Gastrocnemius medialis (tissue), 4 donors: ENCODE measurements at regions not wholly inside any gene's neighbourhood (a gene's known extent, or its start where the extent isn't known, plus 50 kb on each side); places are given as distances from the start of the nearest gene placed in this dataset.

Experiments
- ATAC-seq, 2 donors: fragments of 150-250 bp; one replicate each; pipeline ENCODE4 v1.9.1; 2016
- DNase-seq, 2 donors: peaks; one replicate each; pipeline ENCODE4 v3.0.0-alpha.2; 2019
- H3K27ac ChIP-seq, 4 donors: fragments of 200-600 bp; sonication (generic); 1 replicate in 1 of 4; 2 replicates in 3 of 4; pipeline ENCODE4 v1.5.1; 2016 to 2018; ENCODE audit warnings: mild to moderate bottlenecking in 2 of 4, moderate library complexity in 1 of 4
- H3K27me3 ChIP-seq, 3 donors: fragments of 200-600 bp; sonication (generic) in 2 of 3; 1 replicate in 1 of 3; 2 replicates in 2 of 3; pipeline versions ENCODE4 v1.5.1 to v1.6.0; 2016 to 2019; ENCODE audit warnings: mild to moderate bottlenecking in 1 of 3, moderate library complexity in 1 of 3
- H3K36me3 ChIP-seq, 2 donors: fragments of 200-600 bp; sonication (generic) in 1 of 2; one replicate each; pipeline ENCODE4 v1.5.1; 2017 to 2018
- H3K4me1 ChIP-seq, 2 donors: fragments of 200-600 bp; sonication (generic) in 1 of 2; one replicate each; pipeline ENCODE4 v1.5.1; 2016 to 2017; ENCODE audit warnings: mild to moderate bottlenecking in 2 of 2
- H3K4me3 ChIP-seq, 4 donors: fragments of 200-600 bp; sonication (generic) in 3 of 4; 1 replicate in 1 of 4; 2 replicates in 3 of 4; pipeline ENCODE4 v1.5.1; 2016 to 2019; ENCODE audit warnings: mild to moderate bottlenecking in 2 of 4
- H3K9me3 ChIP-seq, 3 donors: fragments of 200-600 bp; sonication (generic) in 2 of 3; 1 replicate in 1 of 3; 2 replicates in 2 of 3; pipeline ENCODE4 v1.5.1; 2016 to 2019
- POLR2A ChIP-seq, 2 donors: fragments of 450-650 bp; IDR thresholded peaks; one replicate each; pipeline ENCODE4 v1.6.1; 2017; ENCODE audit warnings: antibody characterized with exemption in 2 of 2, mild to moderate bottlenecking in 2 of 2, moderate library complexity in 2 of 2
- in situ Hi-C, 4 donors: fragments of 200-750 bp; cut with MboI; loops; one replicate each; pipeline versions ENCODE4 v1.15.0 to v1.8.0; 2017; ENCODE audit warnings: low sequenced_read_pairs in 4 of 4
- intact Hi-C: fragments of 100-400 bp; cut with DNase I; formaldehyde crosslinking; loops from one replicate; pipeline ENCODE4 v1.15.1; 2023; ENCODE audit warnings: low total_unique reads
- TF ChIP-seq, protein P1 (sequence below), 5 experiments: fragments of 450-650 bp in 3 of 5; fragments of 200-600 bp in 2 of 5; sonication (generic) in 2 of 5; IDR thresholded peaks in 4 of 5; conservative IDR thresholded peaks in 1 of 5; 1 replicate in 4 of 5; 2 replicates in 1 of 5; pipeline ENCODE4 v1.5.1; 2016 to 2019; ENCODE audit warnings: antibody characterized with exemption in 5 of 5, mild to moderate bottlenecking in 3 of 5, moderate library complexity in 3 of 5

DNA sequence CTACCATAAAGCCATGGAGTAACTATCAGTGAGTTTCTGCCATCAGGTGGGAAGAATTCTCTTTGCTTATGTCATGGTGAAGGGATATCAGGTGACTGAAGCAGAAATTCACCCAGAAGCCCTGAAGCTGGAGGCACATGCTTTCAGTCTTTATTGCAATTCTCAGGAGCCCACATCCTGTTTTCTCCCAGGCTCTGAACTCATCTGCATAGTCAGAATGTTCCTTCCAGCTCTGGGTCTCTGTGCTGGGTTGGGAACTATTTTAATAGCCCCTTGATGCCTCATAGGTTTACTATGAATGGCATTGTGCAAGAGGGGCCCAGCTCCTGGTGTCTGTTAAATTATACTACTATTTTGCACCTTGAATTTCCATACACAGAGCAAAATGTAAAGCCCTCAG is 198.4 kb upstream of the SOX9 start:
- Histone ChIP-seq H3K36me3 (no peaks in the 10 kb centered on the region), H3K4me3 (no peak overlapping the region), H3K27me3 (no peaks in the 10 kb centered on the region), H3K4me1 (peaks cover 0 to 15% of the 10 kb centered on the region in 2 donors), H3K9me3 (no peaks in the 10 kb centered on the region), H3K27ac (peak overlapping the region in 1 of 4 donors; percentile 43)
- DNase-seq (no peak), ATAC-seq (peak in 1 of 2 donors; percentile 51)
- TF ChIP-seq POLR2A (IDR thresholded peaks at IDR 0.05) = no peak
- TF ChIP-seq, protein P1, sequence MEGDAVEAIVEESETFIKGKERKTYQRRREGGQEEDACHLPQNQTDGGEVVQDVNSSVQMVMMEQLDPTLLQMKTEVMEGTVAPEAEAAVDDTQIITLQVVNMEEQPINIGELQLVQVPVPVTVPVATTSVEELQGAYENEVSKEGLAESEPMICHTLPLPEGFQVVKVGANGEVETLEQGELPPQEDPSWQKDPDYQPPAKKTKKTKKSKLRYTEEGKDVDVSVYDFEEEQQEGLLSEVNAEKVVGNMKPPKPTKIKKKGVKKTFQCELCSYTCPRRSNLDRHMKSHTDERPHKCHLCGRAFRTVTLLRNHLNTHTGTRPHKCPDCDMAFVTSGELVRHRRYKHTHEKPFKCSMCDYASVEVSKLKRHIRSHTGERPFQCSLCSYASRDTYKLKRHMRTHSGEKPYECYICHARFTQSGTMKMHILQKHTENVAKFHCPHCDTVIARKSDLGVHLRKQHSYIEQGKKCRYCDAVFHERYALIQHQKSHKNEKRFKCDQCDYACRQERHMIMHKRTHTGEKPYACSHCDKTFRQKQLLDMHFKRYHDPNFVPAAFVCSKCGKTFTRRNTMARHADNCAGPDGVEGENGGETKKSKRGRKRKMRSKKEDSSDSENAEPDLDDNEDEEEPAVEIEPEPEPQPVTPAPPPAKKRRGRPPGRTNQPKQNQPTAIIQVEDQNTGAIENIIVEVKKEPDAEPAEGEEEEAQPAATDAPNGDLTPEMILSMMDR (IDR thresholded peaks at IDR 0.05 in 4 of 5, conservative IDR thresholded peaks at IDR 0.05 in 1 of 5) = no peak
- intact Hi-C loops (no loop called here), in situ Hi-C loops (no loop called here)

DNA sequence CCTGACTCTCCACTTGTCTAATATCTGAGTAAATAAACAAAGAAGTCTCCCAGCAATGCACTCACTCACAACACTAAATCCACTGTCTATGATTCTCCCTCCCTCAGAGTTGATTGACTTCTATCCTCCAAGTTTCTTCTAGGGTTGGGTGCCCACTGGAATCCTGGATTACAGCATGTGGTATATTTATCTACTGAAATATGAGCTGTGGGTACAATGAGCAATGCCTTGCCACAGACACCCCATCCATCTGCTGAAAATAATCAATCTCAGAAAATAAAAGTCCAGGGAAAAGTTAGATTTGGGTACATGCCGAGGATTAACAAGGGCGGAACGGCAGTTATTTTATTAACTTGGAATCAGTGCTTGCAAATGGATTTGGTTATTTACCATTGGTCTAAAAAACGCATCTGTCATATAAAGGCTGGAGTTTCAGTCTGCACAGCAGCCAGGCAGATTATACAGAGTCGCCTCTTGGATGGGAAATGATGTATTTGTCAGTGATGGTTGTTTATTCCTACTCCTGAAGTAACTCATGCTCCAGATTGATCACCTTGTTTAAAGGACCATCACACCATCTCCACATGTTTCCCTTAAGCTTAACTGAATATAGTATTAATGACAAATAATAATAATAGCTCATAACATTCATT is 193.9 kb upstream of the SOX9 start:
- DNase-seq = peak; percentile 15 to 21
- TF ChIP-seq, protein P1 (IDR thresholded peaks at IDR 0.05 in 4 of 5, conservative IDR thresholded peaks at IDR 0.05 in 1 of 5) = no peak
- no peak for TF ChIP-seq POLR2A (IDR thresholded peaks at IDR 0.05)
- H3K9me3 ChIP-seq = no peaks in the 10 kb centered on the region
- intact Hi-C loops (loop anchor here (5.0 kb wide), 1 partner anchor 40 kb away; no protein-coding TSS in a partner anchor), in situ Hi-C loops (no loop called here)
- no peaks in the 10 kb centered on the region for H3K27me3 ChIP-seq
- no peaks in the 10 kb centered on the region for H3K36me3 ChIP-seq
- H3K4me3 ChIP-seq = no peak overlapping the region
- peak; percentile 92 to 93 for ATAC-seq
- H3K4me1 ChIP-seq = peaks cover 0 to 18% of the 10 kb centered on the region in 2 donors
- H3K27ac ChIP-seq = peak overlapping the region in 3 of 4 donors; percentile 21 to 63 (median 34)

DNA sequence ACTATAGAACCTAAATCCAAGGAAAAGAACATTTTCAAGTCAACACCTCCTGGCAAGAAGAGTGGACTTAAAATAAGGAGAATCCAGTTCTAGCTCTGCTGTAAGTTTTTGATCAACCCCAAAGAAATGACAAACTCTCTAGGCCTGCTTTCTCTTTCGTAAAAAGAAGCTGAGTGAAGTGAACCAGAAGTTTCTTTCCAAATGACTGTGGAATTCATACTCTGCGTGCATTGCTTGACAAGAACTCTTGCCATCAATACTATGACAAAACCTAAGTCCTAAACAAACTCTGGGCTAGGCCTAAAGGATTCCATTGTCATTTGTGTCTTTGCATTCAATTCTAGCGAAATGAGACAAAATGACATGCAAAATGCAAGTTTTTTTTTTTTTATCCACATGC is 187.5 kb upstream of the SOX9 start:
- intact Hi-C loops = no loop called here
- H3K27ac ChIP-seq = no peak overlapping the region

DNA sequence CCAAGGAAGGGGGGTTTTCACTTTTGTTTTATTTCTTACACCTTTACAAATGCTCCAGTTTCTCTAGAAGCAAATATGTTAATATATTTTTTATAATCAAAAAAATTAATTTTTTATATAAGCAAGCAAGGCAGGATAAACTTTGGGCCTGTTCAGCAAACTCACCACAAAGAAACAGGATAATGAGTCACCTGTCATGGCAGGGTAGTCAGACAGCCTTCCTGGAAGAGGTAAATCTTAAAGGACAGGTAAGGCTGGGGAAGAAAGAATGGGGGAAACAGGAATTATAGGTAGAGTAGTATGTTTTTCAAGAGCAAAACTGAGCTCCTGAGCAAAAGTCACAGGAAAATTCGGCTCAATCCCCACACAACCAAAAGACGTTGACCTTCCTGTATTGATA is 186.3 kb upstream of the SOX9 start:
- Histone ChIP-seq H3K4me1 (no peaks in the 10 kb centered on the region), H3K4me3 (no peak overlapping the region), H3K27me3 (no peaks in the 10 kb centered on the region), H3K27ac (no peak overlapping the region), H3K9me3 (no peaks in the 10 kb centered on the region), H3K36me3 (no peaks in the 10 kb centered on the region)
- in situ Hi-C loops = no loop called here
- intact Hi-C loops = no loop called here
- DNase-seq = no peak
- TF ChIP-seq, protein P1 (IDR thresholded peaks at IDR 0.05 in 4 of 5, conservative IDR thresholded peaks at IDR 0.05 in 1 of 5) = no peak
- no peak for TF ChIP-seq POLR2A (IDR thresholded peaks at IDR 0.05)
- ATAC-seq = no peak

More for the DNA sequence above, 187.5 kb upstream of the SOX9 start:
- in situ Hi-C loops = no loop called here
- Histone ChIP-seq H3K4me3 (no peak overlapping the region), H3K4me1 (no peaks in the 10 kb centered on the region), H3K36me3 (no peaks in the 10 kb centered on the region), H3K27me3 (no peaks in the 10 kb centered on the region), H3K9me3 (no peaks in the 10 kb centered on the region)
- TF ChIP-seq, protein P1 (IDR thresholded peaks at IDR 0.05 in 4 of 5, conservative IDR thresholded peaks at IDR 0.05 in 1 of 5) = no peak
- no peak for TF ChIP-seq POLR2A (IDR thresholded peaks at IDR 0.05)
- no peak for DNase-seq
- ATAC-seq = no peak

DNA sequence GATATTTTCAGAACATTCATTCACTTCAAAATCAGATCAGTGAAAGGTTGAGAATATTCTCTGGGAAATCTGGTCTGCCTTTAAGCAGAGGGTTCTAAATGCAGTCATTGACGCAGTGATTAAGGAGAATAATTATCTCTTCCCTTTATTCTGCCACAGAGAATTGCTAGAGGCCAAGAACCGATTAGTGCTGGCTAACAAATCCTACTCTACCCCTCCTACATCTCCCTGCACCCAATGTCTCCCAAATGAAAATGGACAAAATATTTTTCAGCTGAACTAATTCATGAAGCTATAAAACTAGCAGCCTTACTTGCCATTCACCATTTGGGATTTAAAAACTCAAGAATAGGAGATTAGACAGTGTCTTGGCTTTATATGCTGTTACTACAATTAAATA is 185.5 kb upstream of the SOX9 start:
- H3K4me1 ChIP-seq = no peaks in the 10 kb centered on the region
- ATAC-seq (no peak), DNase-seq (no peak)
- intact Hi-C loops (no loop called here), in situ Hi-C loops (no loop called here)
- no peaks in the 10 kb centered on the region for H3K27me3 ChIP-seq
- no peak overlapping the region for H3K27ac ChIP-seq
- TF ChIP-seq POLR2A (IDR thresholded peaks at IDR 0.05) = no peak
- TF ChIP-seq, protein P1 (IDR thresholded peaks at IDR 0.05 in 4 of 5, conservative IDR thresholded peaks at IDR 0.05 in 1 of 5) = no peak
- no peak overlapping the region for H3K4me3 ChIP-seq
- no peaks in the 10 kb centered on the region for H3K36me3 ChIP-seq
- H3K9me3 ChIP-seq = no peaks in the 10 kb centered on the region
